ENCODE measurements at regions not wholly inside any gene's neighbourhood (a gene's known extent, or its start where the extent isn't known, plus 50 kb on each side); places are given as distances from the start of the nearest gene placed in this dataset.

DNA sequence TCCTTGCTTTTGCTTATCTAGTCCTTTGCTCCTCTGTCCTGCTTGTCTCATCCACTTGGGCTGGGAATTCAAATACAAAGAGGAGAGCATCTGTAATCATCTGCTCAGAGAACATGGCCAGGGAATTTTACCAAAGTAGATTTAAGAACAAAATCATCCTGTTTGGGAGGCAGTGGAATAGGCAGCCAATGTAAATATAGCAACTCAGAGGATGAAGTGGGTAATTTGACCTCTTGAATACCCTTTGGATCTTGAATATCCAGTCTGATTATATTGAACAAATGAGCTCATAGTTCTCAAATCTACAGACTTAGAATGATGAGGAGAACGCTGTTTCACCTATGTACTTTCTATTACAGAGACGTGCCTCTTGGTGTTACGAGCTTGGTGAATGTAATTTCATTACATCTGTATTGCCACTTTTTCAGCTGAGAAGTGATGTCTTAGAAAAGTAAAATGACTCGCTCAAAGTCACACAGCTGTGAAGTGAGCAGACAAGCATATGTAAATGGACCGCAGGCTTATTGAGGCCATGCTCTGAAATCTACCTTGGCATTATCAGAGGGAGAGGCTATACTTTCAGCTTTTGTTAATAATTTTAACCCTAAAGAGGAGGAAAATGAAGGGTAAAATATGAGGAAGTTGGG lies 266.3 kb downstream of the MTX2 start:
- DNase-seq (ENCODE audit: low spot score): no peak
- Mint-ChIP-seq H3K4me1 (ENCODE audit: low read depth in 2 of 2) (no peaks in the 10 kb centered on the region), H3K27ac (no peak overlapping the region), H3K9me3 (no peaks in the 10 kb centered on the region), H3K36me3 (no peaks in the 10 kb centered on the region), H3K27me3 (peaks cover 21 to 23% of the 10 kb centered on the region in 2 donors), H3K4me3 (no peak overlapping the region)
- no peak for ATAC-seq

DNA sequence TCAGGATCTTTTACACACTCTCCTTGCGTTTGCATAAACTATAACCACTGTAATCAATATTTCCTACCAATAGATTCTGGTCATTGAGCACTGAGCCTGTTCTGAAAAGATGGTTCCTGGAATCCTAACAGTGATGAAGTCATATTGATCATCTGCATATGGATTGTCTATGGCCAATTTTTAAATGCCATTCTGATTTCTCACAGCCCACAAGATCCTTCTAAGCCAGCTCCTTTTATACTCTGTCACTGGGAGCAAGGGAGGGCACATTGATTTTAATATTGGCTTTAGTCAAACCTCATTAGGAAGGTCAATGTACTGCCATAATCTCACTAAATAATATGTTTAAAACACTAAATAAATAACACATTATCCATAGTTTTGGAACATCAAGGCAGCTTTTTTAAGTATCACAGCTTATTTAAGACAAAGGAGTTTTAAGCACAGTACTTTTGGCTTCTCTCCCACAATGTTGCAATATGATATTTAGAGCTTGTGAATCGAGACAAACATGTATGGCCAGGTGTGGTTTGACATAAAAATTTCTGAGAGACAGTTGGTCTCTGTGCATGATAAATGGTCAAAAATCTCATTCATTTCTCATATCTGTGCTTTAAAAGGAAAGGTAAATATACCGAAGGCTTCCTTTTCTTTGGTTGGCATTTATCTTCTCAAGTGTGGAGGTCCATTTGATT lies 267.3 kb downstream of the MTX2 start:
- ATAC-seq: no peak
- no peak for DNase-seq (ENCODE audit: low spot score)
- Mint-ChIP-seq H3K4me1 (ENCODE audit: low read depth in 2 of 2) (no peaks in the 10 kb centered on the region), H3K36me3 (no peaks in the 10 kb centered on the region), H3K4me3 (no peak overlapping the region), H3K9me3 (no peaks in the 10 kb centered on the region), H3K27me3 (peaks cover 21 to 23% of the 10 kb centered on the region in 2 donors), H3K27ac (no peak overlapping the region)

DNA sequence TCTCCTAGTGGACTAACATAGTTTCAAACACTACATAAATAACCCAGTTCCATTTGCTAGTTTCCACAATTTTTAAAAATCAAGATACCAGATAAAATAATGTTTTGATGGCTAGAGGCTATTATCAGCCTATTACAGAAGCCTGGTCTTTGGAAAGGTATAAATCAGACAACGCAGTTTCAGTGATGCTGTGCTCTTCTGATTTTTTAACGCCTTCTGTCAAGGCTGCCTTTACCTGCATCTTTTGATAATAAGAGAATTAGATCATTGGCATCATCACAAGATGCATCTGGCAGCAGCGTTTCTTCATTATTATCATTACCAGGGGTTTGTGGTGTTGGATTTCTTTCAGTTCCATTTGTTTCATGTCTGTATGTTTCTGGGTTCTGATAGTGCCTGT lies 268.7 kb downstream of the MTX2 start:
- Mint-ChIP-seq H3K27me3 (peaks cover 26 to 28% of the 10 kb centered on the region in 2 donors), H3K4me1 (ENCODE audit: low read depth in 2 of 2) (no peaks in the 10 kb centered on the region), H3K27ac (no peak overlapping the region), H3K4me3 (no peak overlapping the region), H3K36me3 (no peaks in the 10 kb centered on the region), H3K9me3 (no peaks in the 10 kb centered on the region)
- no peak for DNase-seq (ENCODE audit: low spot score)
- ATAC-seq: no peak

DNA sequence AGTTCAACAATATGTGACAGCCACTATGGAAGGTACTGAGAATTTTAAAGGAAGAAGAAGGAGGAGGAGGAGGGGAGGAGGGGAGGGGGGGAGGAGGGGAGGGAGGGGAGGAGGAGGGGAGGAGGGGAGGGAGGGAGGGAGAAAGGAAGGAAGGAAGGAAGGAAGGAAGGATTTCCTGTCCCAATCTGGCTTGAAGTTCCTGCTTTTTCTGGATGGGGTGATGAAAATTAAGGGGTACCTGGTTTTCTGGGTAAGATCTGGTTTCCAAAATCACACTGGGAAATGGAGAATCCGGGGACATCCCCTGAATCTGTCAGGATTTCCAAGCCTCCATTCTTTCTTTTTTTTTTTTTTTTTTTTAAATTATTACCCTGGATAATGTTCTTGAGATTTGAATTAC lies 271.8 kb downstream of the MTX2 start:
- ATAC-seq: no peak
- H3K27ac Mint-ChIP-seq: no peak overlapping the region
- H3K4me1 Mint-ChIP-seq (ENCODE audit: low read depth in 2 of 2): no peaks in the 10 kb centered on the region

DNA sequence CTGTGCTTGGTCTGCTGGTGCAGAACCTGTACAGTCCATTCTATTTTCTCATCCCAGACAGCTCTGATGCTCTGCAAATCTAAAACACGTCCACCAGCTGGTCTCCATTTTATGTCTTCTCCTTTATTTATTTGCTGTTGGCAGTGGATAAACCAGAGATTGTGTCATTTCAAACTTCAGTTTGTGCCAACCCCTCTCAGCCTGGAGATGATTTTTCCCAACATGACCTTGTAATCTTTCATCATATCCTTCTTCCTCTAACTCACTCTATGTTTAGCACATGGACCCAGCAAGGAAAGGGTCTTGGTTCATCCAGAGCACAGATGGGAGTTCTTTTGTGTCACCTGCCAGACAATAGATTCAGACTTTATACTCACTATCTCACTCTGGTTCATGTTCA lies 273.2 kb downstream of the MTX2 start:
- no peak overlapping the region for H3K27ac Mint-ChIP-seq
- H3K4me3 Mint-ChIP-seq: no peak overlapping the region
- H3K36me3 Mint-ChIP-seq: no peaks in the 10 kb centered on the region
- H3K4me1 Mint-ChIP-seq (ENCODE audit: low read depth in 2 of 2): no peaks in the 10 kb centered on the region
- H3K9me3 Mint-ChIP-seq: no peaks in the 10 kb centered on the region
- DNase-seq (ENCODE audit: low spot score) (no peak), ATAC-seq (no peak)
- H3K27me3 Mint-ChIP-seq: peaks cover 17 to 24% of the 10 kb centered on the region in 2 donors

More for the DNA sequence above, 271.8 kb downstream of the MTX2 start:
- H3K4me3 Mint-ChIP-seq: no peak overlapping the region
- no peaks in the 10 kb centered on the region for H3K9me3 Mint-ChIP-seq
- DNase-seq (ENCODE audit: low spot score): no peak
- peaks cover 13 to 14% of the 10 kb centered on the region in 2 donors for H3K27me3 Mint-ChIP-seq
- no peaks in the 10 kb centered on the region for H3K36me3 Mint-ChIP-seq

DNA sequence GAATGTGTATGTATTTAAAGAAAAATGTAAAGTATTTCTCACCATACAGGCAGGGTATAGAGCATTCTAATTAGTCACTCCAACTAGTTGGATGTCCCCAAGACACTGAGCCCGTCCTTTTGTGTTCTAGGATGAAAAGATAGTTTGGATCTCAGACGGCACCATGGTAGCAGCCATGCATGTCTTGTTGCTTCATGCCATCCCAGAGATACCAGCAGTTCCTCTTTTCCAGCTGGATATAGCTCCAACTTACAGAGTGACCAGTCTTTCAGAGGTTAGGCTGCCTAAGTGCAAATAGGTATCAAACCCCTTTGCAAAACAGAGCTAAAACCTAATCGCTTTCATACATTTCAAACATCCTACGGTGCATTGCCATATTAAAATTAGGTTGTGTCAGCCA lies 275.3 kb downstream of the MTX2 start:
- H3K27ac Mint-ChIP-seq: no peak overlapping the region
- H3K9me3 Mint-ChIP-seq: no peaks in the 10 kb centered on the region
- DNase-seq (ENCODE audit: low spot score): no peak
- no peaks in the 10 kb centered on the region for H3K4me1 Mint-ChIP-seq (ENCODE audit: low read depth in 2 of 2)
- H3K36me3 Mint-ChIP-seq: no peaks in the 10 kb centered on the region
- H3K27me3 Mint-ChIP-seq: peaks cover 18 to 20% of the 10 kb centered on the region in 2 donors
- H3K4me3 Mint-ChIP-seq: no peak overlapping the region
- no peak for ATAC-seq

DNA sequence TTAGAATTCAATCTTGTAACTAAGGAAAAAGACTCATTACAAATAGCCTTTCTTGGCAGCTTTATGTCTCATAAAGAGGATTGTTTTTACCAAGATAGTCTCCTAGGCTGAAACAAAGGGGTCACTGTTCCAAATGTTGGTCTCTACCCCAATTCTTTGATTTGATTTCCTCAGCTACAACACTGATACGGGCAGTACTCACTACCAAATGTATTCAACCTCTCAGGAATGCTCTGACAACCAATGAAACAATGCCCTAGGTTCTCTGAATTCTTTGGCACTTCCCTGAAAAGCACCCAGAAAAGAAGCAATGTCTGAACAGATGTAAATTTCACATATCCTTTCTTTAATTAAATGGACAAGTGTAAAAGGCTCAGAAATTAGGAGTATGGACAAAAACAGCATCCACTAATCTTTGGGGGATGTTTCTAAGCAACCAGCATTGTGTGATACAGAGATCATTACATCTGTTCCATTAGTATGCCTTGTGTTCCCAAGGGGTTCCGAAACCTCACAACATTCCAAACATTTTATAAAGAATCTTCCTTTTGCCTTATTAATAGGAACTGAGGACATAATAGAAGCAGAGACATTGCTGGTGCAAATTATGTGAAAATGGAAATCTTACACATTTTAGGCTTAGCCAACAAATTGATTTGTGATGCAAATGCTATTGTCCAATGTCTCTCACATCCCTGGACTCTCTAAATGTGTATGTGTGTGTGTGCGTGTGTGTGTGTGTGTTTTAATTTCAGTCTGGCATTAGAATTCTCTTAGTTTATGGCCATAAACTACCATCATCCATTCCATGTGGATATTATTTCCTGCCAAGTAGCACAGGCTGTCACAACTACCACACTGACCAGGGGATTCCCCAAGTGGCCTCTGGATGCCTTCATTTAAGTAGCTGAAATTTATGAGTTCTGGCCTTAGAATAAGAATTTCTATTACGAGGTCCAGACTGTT lies 276.0 kb downstream of the MTX2 start:
- no peaks in the 10 kb centered on the region for H3K9me3 Mint-ChIP-seq
- no peak for ATAC-seq
- H3K36me3 Mint-ChIP-seq: no peaks in the 10 kb centered on the region
- no peak overlapping the region for H3K27ac Mint-ChIP-seq
- H3K27me3 Mint-ChIP-seq: peaks cover 18 to 20% of the 10 kb centered on the region in 2 donors
- DNase-seq (ENCODE audit: low spot score): no peak
- no peak overlapping the region for H3K4me3 Mint-ChIP-seq
- H3K4me1 Mint-ChIP-seq (ENCODE audit: low read depth in 2 of 2): no peaks in the 10 kb centered on the region

DNA sequence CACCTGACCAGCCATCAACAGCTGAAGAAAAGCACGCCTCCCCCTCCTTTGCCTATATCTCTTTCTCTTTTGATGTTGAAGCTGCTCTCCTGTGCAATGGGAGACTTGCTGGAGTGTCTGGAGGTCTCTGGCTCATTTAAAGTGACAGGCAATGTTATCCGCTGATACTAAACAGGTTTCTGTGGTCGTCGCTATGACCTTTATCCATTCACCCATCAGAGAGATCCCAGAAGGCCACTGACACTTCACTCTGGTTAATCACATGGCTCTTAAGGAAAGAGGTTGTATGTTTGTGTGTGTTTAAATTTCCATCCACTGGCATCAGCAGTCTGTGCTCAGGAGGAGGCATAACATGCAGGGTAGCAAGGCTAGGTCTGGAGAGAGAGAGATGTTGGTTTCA lies 277.3 kb downstream of the MTX2 start:
- H3K4me1 Mint-ChIP-seq (ENCODE audit: low read depth in 2 of 2): no peaks in the 10 kb centered on the region
- ATAC-seq: no peak
- no peak for DNase-seq (ENCODE audit: low spot score)
- no peak overlapping the region for H3K4me3 Mint-ChIP-seq
- no peaks in the 10 kb centered on the region for H3K9me3 Mint-ChIP-seq
- H3K27ac Mint-ChIP-seq: no peak overlapping the region
- no peaks in the 10 kb centered on the region for H3K36me3 Mint-ChIP-seq
- H3K27me3 Mint-ChIP-seq: peaks cover 18 to 20% of the 10 kb centered on the region in 2 donors

DNA sequence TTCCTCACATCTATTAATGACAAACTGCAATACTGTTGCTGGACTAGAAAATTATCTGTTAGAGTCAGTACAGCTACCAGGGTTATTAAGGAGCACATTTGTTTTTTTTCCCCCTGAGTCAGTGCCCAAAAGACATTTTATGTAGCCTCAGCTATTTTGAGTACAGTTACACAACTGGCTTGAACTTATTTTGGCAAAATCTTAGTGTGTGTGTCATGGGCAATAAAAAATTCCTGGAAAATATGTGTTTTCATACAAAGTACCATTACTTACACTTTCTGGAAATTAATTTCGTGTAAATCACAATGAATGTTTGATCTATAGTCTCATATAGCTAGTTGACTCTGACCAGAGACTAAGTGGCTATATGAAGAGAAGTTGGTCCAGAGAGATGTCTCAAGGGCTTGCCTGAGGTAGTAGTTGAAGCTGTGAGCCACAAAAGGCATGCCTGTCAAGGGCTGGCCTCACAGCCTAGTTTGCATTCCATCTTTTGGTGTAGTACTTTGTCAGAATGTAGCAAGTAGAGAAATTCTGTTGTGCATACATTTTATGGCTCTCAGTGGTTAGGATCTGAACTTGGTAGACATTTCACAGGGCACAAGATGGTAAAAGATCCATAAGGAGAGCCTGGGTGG lies 283.4 kb downstream of the MTX2 start:
- H3K4me3 Mint-ChIP-seq: no peak overlapping the region
- H3K27ac Mint-ChIP-seq: no peak overlapping the region
- no peaks in the 10 kb centered on the region for H3K9me3 Mint-ChIP-seq
- peaks cover 23 to 29% of the 10 kb centered on the region in 2 donors for H3K27me3 Mint-ChIP-seq
- H3K36me3 Mint-ChIP-seq: no peaks in the 10 kb centered on the region
- H3K4me1 Mint-ChIP-seq (ENCODE audit: low read depth in 2 of 2): peaks cover 12 to 14% of the 10 kb centered on the region in 2 donors
- DNase-seq (ENCODE audit: low spot score) (no peak), ATAC-seq (no peak)

DNA sequence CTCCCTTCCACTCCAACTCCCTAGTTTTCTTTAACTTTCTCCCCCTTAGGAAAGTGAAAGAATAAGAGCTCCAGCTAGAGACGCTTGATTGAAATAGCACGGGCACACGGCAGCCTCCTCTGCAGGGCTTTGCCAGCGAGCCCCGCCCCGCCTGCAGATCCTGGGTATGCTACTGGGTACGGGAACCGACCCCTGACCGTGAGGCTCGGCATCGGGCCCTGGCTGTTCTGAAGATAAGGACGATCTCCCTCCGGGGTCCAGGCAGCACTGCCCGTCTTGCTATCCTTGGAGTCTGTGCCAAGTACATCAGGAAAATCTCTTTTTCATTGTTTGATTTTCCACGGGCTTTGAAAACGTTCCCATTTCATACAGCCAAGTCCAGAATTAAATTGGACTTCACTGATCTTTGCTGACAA lies 284.5 kb downstream of the MTX2 start:
- Mint-ChIP-seq H3K4me1 (ENCODE audit: low read depth in 2 of 2) (peaks cover 12 to 14% of the 10 kb centered on the region in 2 donors), H3K36me3 (no peaks in the 10 kb centered on the region), H3K9me3 (no peaks in the 10 kb centered on the region), H3K27me3 (peaks cover 27 to 32% of the 10 kb centered on the region in 2 donors), H3K4me3 (peak overlapping the region; percentile 85), H3K27ac (no peak overlapping the region)
- peak in 1 of 2 donors; percentile 62 for ATAC-seq
- DNase-seq (ENCODE audit: low spot score): no peak

DNA sequence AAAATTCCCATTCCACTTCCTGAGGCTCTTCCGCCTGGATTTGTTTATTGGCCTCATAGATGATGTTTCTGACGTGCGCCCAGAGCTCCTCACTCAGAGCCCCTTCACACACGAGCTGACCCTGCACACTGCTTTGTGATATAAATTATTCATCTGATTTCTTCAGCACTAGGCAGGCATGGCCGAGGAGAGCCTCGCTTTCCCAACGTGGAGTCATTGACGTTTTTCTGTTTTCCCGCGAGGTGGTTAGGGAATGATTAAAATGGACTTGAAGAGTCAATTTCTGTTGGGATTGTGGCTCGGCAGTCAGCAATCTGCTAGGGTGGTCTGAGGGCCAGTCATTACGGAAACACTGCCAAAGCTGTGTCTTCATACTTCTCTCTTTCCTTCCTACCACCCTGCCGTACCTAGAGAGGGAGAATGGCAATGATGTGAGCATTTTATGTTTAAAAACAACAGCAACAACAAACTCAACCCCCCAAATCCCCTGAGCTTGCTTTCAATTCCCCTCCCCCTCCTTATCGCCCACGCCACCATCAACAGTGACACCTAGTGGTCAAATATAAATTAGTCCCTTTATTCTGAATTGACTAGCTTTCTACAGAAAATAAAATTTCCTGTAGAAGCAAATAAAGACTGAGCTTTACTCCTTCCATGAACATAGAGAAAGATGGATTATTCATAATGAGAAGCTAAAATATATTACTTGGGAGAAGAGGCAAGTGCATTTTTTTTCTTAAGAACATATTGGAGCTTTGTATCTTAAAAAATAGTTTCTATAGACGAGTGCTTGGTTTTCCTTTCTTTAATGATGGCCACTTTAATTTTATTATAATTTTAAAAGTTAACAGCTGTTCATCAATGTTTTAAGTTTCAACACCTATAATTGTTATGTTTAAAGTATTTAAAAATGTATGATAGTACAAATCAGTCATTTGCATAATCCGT lies 285.1 kb downstream of the MTX2 start:
- peaks cover 12 to 14% of the 10 kb centered on the region in 2 donors for H3K4me1 Mint-ChIP-seq (ENCODE audit: low read depth in 2 of 2)
- H3K4me3 Mint-ChIP-seq: peak overlapping the region; percentile 85
- ATAC-seq (no peak), DNase-seq (ENCODE audit: low spot score) (no peak)
- no peaks in the 10 kb centered on the region for H3K36me3 Mint-ChIP-seq
- peaks cover 29 to 35% of the 10 kb centered on the region in 2 donors for H3K27me3 Mint-ChIP-seq
- H3K9me3 Mint-ChIP-seq: no peaks in the 10 kb centered on the region
- no peak overlapping the region for H3K27ac Mint-ChIP-seq

DNA sequence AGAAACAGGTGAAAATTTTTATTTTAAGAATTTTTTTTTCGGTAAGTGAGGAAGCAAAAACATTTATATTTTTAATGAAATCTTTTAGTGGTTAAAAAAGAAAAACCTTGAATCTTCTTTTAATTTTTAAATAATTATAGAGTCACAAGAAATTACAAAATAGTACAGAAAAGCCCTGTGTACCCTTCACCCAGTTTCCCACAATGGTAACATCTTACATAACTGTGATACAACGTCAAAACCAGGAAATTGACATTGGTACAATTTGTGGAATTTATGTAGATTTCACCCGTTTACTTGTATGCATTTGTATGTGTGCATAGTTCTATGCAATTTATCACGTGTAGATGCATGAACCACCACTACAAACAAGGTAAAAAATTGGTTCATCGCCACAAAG lies 285.9 kb downstream of the MTX2 start:
- Mint-ChIP-seq H3K9me3 (no peaks in the 10 kb centered on the region), H3K4me3 (no peak overlapping the region), H3K4me1 (ENCODE audit: low read depth in 2 of 2) (peaks cover 12 to 14% of the 10 kb centered on the region in 2 donors), H3K36me3 (no peaks in the 10 kb centered on the region), H3K27ac (no peak overlapping the region), H3K27me3 (peaks cover 36 to 42% of the 10 kb centered on the region in 2 donors)
- DNase-seq (ENCODE audit: low spot score) (no peak), ATAC-seq (no peak)
